ENCODE measurements at regions not wholly inside any gene's neighbourhood (a gene's known extent, or its start where the extent isn't known, plus 50 kb on each side); places are given as distances from the start of the nearest gene placed in this dataset.

- no peak for DNase-seq
Observed at GRCh38 chr13:38520041-38520440, 166.8 kb upstream of the FREM2 start.

GRCh38 chr13:38527140-38527539, 159.7 kb upstream of the FREM2 start:
- no peak for DNase-seq

DNA sequence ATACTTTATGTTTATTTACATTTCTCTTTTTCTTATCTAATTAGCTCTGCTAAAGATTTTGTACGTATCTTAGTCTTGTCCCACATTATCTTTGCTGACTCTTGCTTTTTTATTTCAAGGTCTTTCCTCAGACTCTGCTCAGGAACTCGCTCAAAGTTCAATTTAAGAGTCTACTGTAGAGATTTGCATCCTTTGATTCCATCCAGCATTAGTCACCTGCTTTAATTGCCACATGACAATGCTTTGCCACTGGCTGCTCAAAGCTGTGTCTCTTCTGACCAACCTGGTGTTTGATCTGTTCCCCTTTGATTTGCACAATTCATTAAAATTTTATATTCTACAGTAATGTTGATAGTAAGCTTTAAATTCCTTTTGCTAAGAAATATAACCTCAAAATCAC, 157.9 kb upstream of the FREM2 start:
- no peak for DNase-seq

- no peak for DNase-seq
Observed at GRCh38 chr13:38530492-38530891, 156.4 kb upstream of the FREM2 start.

DNA sequence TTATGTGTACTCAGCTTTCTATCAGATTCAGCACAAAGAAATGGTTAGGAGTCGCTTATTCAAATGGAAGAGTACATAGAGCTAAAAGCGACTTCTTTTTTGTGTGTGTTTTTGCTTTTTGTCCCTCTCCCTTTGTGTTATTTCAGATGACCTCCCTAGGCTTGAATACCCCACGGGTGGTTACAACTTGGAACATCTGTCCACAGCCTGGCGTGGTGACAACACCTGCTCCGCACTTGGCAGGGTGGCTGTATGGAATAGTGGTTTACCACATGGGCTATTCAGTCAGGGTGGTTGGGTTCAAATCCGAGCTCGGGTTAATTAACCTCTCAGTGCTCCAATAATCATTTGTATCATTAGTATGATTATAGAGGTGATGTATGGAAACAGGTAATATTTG, 151.6 kb upstream of the FREM2 start:
- DNase-seq: no peak

DNA sequence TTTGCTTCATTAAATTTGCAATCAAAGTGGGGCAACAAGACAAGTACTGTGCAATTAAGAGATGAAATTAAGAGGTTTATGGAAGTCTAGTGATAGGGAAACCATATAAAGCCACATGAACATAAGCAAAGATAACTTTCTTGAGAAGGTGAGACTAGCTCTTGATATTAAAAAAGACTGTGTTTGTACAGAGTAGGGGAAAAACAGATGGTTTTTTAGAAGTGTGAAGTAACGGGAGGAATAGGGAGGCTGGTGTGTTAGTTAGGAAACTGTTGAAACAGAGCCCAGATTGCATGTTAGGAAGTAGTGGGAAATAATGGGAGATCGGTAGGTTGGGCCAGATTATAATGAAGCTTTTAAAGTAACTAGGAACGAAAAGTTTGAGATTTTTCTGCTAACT, 149.8 kb upstream of the FREM2 start:
- no peak for DNase-seq

- no peak for DNase-seq
Observed at GRCh38 chr13:38538422-38538821, 148.5 kb upstream of the FREM2 start.

DNA sequence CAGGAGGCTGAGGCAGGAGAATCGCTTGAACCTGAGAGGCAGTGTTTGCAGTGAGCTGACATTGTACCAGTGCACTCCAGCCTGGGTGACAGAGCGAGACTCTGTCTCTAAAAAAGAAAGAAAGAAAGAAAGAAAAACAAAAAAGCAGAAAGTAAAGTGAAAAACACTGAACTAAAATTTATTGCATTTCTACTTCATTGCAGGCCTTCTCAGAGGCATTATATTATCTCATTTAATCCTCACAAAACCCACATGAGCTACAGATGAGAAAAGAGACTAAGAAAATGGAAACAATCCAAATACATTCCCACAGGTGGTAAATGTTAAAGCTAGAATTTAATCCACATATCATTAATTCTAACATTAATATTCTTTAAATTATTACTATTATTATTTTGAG, 147.2 kb upstream of the FREM2 start:
- DNase-seq: no peak

DNA sequence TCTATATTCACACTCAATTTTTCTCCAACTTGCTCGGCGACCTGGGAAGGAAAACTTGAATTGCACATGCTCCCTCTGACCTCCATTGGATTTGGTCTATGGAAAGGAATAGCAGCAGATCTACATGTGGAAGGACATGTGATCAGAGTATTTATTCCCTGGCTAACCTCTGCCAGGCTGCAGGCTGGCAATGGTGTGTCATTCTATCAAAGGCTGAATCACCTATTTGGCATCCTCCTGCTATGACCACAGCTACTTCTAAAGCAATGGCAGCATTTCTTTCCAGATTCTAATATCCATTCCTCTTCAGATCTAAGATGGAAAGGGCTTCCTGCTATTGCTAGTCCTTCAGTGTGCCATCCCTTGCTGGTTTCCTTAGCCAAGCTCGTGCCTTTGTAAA, 144.3 kb upstream of the FREM2 start:
- no peak for DNase-seq

GRCh38 chr13:38543561-38543960, 143.3 kb upstream of the FREM2 start:
- no peak for DNase-seq

DNA sequence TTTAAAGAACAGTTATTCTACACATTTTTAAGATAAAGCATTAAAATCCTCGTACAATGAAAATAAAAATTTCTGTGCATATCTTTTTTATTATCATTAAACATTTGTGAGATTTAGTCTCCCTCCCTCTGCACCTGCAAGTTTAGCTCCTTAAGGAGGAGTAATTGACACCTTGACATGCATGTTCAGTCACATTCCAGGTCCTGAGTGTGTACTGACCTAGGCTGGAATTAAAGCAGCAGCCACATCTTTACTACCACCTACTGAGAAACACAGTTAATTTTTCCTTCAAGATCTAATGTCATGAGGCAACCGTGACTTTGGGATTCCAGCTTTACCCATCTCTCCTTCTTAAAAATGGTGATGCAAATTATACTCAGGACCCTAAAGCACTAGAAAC, 123.1 kb upstream of the FREM2 start:
- DNase-seq: no peak

DNA sequence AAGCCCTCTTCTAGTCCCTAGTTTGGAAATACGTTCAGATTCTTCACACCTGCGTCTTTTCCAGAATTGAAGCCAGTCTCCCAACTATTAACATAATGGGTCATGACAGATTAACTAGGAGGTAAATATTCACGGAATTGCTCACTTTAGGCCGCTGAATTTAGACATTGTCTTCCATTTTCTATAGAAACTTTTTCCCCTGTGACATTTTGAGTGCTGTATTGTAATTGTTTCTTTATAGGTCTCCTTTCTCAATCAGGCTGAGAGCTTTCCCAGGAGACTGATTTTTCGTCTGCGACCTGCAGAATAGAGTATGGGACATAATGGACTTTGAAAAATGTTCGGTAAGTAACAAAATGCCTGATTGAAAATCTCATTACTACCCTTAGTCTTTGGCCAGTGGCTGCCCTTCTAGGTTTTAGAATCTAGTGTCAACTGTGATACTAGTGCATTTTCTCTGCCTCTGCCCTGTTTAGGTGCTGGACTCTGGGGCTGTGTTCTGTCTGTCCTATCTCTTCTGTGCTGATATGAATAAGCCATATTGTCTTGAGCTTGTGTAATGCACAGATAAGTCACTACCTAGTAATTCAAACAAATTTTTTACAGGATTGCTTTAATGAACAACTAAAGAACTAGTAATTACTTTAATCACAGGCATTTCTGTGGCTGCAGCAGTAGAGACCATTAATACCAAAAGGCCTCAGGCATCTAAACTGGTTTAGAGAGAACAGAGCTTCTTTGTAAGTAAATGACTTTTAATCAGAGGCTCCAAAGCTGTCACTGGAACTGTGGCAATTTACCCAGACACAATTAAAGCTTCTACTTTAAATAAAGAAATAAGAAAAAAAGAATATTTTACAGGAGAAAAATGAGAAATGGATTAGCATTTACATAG, 122.4 kb upstream of the FREM2 start:
- no peak for DNase-seq

GRCh38 chr13:38566023-38566422, 120.9 kb upstream of the FREM2 start:
- DNase-seq: no peak

DNA sequence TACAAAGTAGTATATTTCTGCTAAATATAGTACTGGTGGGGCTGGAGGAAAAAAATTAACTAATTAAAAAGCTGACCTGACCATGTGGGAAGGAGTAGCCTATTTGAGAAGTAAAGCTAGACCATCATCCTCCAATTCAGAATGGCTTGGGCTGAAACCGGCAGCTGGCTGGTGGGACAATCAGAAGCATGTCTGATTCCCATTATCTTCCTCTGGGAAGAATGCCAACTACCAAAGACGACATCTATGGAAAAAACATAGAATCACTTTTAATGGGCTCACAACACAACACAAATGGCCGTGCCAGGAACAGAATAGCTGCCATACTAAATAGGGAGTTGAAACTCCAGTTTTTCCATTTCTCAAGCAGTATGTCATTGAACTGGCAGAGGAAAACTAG, 120.4 kb upstream of the FREM2 start:
- peak; percentile 4 for DNase-seq

DNA sequence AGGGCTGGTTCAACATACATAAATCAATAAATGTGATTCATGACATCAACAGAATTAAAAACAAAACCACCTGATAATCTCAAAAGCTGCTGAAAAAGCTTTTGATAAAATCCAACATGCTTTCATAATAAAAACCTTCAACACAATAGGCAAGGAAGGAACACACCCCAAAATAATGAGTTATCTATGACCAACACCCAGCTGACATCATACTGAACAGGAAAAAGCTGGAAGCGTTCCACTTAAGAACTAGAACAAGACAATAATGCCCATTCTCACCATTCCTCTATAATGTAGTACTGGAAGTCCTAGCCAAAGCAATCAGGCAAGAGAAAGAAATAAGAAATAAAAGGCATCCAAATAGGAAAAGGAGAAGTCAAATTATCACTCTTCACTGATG, 116.2 kb upstream of the FREM2 start:
- DNase-seq: no peak

DNA sequence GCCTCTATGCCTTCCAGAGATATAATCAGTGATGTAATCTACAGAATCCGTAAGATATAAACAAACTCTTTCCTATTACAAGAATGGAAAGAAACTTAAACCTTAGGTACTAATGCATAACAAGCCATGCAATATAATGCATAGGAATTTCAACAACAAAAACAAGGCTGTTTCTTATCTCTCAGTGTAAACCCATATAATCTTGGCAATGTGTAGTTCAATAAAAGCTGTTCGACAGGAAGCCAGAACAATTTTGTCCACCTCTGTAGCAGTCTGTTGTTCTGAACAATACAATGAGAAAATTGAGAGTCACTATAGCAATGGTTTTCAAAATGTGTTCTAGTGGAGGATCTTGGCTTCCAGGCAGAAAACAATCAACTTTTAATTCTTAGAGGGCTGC, 111.5 kb upstream of the FREM2 start:
- no peak for DNase-seq

GRCh38 chr13:38577048-38577447, 109.8 kb upstream of the FREM2 start:
- DNase-seq: no peak

DNA sequence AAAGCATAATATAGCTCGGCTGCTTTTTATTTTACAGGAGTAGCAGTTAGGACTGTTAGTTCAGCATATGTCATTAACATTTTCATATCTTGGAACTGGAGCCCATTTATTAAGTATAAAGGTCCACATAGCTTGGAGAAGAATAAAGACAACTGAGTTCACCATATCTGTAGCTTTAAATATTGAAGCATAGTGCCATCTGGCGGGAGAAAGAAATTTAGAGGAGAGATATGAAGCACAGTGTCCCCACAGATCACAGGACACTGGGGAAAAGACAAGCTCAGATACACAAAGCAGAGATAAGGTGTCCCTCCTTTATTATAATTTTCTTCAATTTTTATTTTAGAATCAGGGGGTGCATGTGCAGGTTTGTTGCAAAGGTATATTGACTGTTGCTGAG, 104.7 kb upstream of the FREM2 start:
- peak; percentile 19 for DNase-seq

- no peak for DNase-seq
Observed at GRCh38 chr13:38590230-38590629, 96.6 kb upstream of the FREM2 start.

GRCh38 chr13:38590796-38591507, 95.9 kb upstream of the FREM2 start:
- peak; percentile 72 for DNase-seq

- no peak for DNase-seq
Observed at GRCh38 chr13:38602266-38602665, 84.6 kb upstream of the FREM2 start.

GRCh38 chr13:38606699-38607535, 80.0 kb upstream of the FREM2 start:
- no peak for DNase-seq

- DNase-seq: no peak
Observed at GRCh38 chr13:38617936-38618335, 68.9 kb upstream of the FREM2 start.

DNA sequence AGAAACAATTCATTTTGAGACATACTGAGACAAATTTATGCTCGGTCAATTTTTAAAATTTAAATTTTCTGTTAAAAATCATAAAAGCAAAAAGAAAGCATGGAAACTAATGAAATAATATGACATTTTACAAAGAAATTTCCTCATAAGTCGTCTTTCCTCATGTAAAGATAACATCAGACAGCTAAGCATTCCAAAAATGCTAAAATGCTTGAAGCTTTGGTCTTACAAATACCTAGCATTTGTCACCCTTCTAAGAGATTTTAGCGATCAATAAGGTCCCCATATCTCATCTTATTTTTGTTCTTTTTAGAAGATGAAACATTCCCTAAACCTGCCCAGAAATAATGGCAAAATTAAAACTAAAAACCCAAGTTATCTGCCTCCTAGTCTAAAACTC, 68.5 kb upstream of the FREM2 start:
- no peak for DNase-seq
